MM.1S (cell line): ENCODE measurements at regions not wholly inside any gene's neighbourhood (a gene's known extent, or its start where the extent isn't known, plus 50 kb on each side); places are given as distances from the start of the nearest gene placed in this dataset.
A peak's percentile ranks its signal among the peaks of the same experiment; 100 is the strongest.

ENCODE experiments used
- DNase-seq: peaks from one replicate; pipeline ENCODE4 v3.0.0-alpha.2; 2015
- H2AFZ ChIP-seq: fragments of 300-600 bp; sonication (generic); 2 replicates; pipeline ENCODE4 v1.6.0; 2016; ENCODE audit warnings: antibody characterized with exemption, low read length
- H3F3A ChIP-seq: fragments of 300-600 bp; sonication (generic); 2 replicates; pipeline ENCODE4 v1.6.1; 2016; ENCODE audit warnings: mild to moderate bottlenecking, antibody characterized with exemption, low read length, moderate library complexity, mixed read lengths; ENCODE audit not compliant: insufficient read depth
- H3K27ac ChIP-seq: fragments of 300-600 bp; sonication (generic); 2 replicates; pipeline ENCODE4 v1.5.1; 2016; ENCODE audit warnings: mild to moderate bottlenecking, low read length
- H3K27me3 ChIP-seq: fragments of 300-600 bp; sonication (generic); replicated peaks from 2 replicates; pipeline ENCODE4 v1.6.0; 2016; ENCODE audit warnings: low read length; ENCODE audit not compliant: insufficient read depth
- H3K36me3 ChIP-seq: fragments of 300-600 bp; sonication (generic); replicated peaks from 2 replicates; pipeline ENCODE4 v1.6.1; 2016; ENCODE audit warnings: mild to moderate bottlenecking, low read length, mixed read lengths; ENCODE audit not compliant: insufficient read depth
- H3K4me1 ChIP-seq: fragments of 300-600 bp; sonication (generic); 2 replicates; pipeline ENCODE4 v1.6.1; 2016; ENCODE audit warnings: low read length, mixed read lengths
- H3K4me2 ChIP-seq: fragments of 300-600 bp; sonication (generic); 2 replicates; pipeline ENCODE4 v1.6.0; 2016; ENCODE audit warnings: low read depth, low read length
- H3K4me3 ChIP-seq: fragments of 300-600 bp; sonication (generic); 2 replicates; pipeline ENCODE4 v1.5.1; 2016; ENCODE audit warnings: low read length, mixed read lengths
- H3K79me2 ChIP-seq: fragments of 300-600 bp; sonication (generic); 2 replicates; pipeline ENCODE4 v1.6.1; 2016; ENCODE audit warnings: mixed run types, low read length, mixed read lengths
- H3K9ac ChIP-seq: fragments of 300-600 bp; sonication (generic); 2 replicates; pipeline ENCODE4 v1.6.1; 2016; ENCODE audit warnings: low read length, mixed read lengths
- H3K9me2 ChIP-seq: fragments of 300-600 bp; sonication (generic); replicated peaks from 2 replicates; pipeline ENCODE4 v1.6.1; 2016; ENCODE audit warnings: mild to moderate bottlenecking, low read length, mixed read lengths; ENCODE audit not compliant: insufficient read depth
- H3K9me3 ChIP-seq: fragments of 300-600 bp; sonication (generic); replicated peaks from 2 replicates; pipeline ENCODE4 v1.6.1; 2016; ENCODE audit warnings: mild to moderate bottlenecking, low read length, mixed read lengths; ENCODE audit not compliant: insufficient read depth
- H4K20me1 ChIP-seq: fragments of 300-600 bp; sonication (generic); 2 replicates; pipeline ENCODE4 v1.6.1; 2016; ENCODE audit warnings: mild to moderate bottlenecking, low read length, moderate library complexity, mixed read lengths; ENCODE audit not compliant: insufficient read depth
- CTCF ChIP-seq: fragments of 300-600 bp; sonication (generic); IDR thresholded peaks from 2 replicates; pipeline ENCODE4 v1.5.1; 2016; ENCODE audit warnings: antibody characterized with exemption, low read length, mixed read lengths
- EZH2 ChIP-seq: fragments of 300-600 bp; sonication (generic); optimal IDR thresholded peaks from 2 replicates; pipeline ENCODE3; 2017; ENCODE audit warnings: low read depth, mild to moderate bottlenecking, antibody characterized with exemption, low read length, mixed read lengths
- EZH2phosphoT487 ChIP-seq: fragments of 300-600 bp; sonication (generic); IDR thresholded peaks from 2 replicates; pipeline ENCODE4 v1.6.1; 2018; ENCODE audit warnings: antibody characterized with exemption, low read length

GRCh38 chr3:144185276-144185675 is 213.7 kb downstream of the DIPK2A start:
- no peak for TF ChIP-seq EZH2
- TF ChIP-seq CTCF: no peak
- TF ChIP-seq EZH2phosphoT487: no peak

GRCh38 chr3:144187531-144188210 is 216.0 kb downstream of the DIPK2A start:
- H4K20me1 ChIP-seq: no peaks in the 10 kb centered on the region
- no peak overlapping the region for H3K27ac ChIP-seq
- H3K4me2 ChIP-seq: no peak overlapping the region
- no peaks in the 10 kb centered on the region for H3F3A ChIP-seq
- no peaks in the 10 kb centered on the region for H3K27me3 ChIP-seq
- no peaks in the 10 kb centered on the region for H3K9me3 ChIP-seq
- no peak overlapping the region for H2AFZ ChIP-seq
- H3K9ac ChIP-seq: no peak overlapping the region
- H3K9me2 ChIP-seq: no peaks in the 10 kb centered on the region
- H3K36me3 ChIP-seq: no peaks in the 10 kb centered on the region
- peak; percentile 8 for DNase-seq
- H3K4me1 ChIP-seq: no peaks in the 10 kb centered on the region
- no peak for TF ChIP-seq CTCF
- no peak for TF ChIP-seq EZH2
- no peak for TF ChIP-seq EZH2phosphoT487
- no peak overlapping the region for H3K4me3 ChIP-seq
- no peaks in the 10 kb centered on the region for H3K79me2 ChIP-seq

More at GRCh38 chr3:144185276-144185675, 213.7 kb downstream of the DIPK2A start:
- no peaks in the 10 kb centered on the region for H3K9me2 ChIP-seq
- DNase-seq: no peak
- H4K20me1 ChIP-seq: no peaks in the 10 kb centered on the region
- no peaks in the 10 kb centered on the region for H3K27me3 ChIP-seq
- no peak overlapping the region for H3K4me3 ChIP-seq
- H2AFZ ChIP-seq: no peak overlapping the region
- no peak overlapping the region for H3K27ac ChIP-seq
- H3F3A ChIP-seq: no peaks in the 10 kb centered on the region
- H3K9ac ChIP-seq: no peak overlapping the region
- no peak overlapping the region for H3K4me2 ChIP-seq
- H3K9me3 ChIP-seq: no peaks in the 10 kb centered on the region
- H3K79me2 ChIP-seq: no peaks in the 10 kb centered on the region
- no peaks in the 10 kb centered on the region for H3K36me3 ChIP-seq
- H3K4me1 ChIP-seq: no peaks in the 10 kb centered on the region

- Histone ChIP-seq H3K27me3 (no peaks in the 10 kb centered on the region), H3K27ac (no peak overlapping the region), H3K36me3 (no peaks in the 10 kb centered on the region), H2AFZ (no peak overlapping the region), H3K4me2 (no peak overlapping the region), H3K9me3 (no peaks in the 10 kb centered on the region), H3K79me2 (no peaks in the 10 kb centered on the region), H4K20me1 (no peaks in the 10 kb centered on the region), H3K4me3 (no peak overlapping the region), H3F3A (no peaks in the 10 kb centered on the region), H3K9ac (no peak overlapping the region), H3K4me1 (no peaks in the 10 kb centered on the region), H3K9me2 (no peaks in the 10 kb centered on the region)
- no peak for DNase-seq
- TF ChIP-seq EZH2phosphoT487: no peak
- no peak for TF ChIP-seq CTCF
- no peak for TF ChIP-seq EZH2
Observed at GRCh38 chr3:144189044-144189443, 217.4 kb downstream of the DIPK2A start.
